ENCODE measurements at regions not wholly inside any gene's neighbourhood (a gene's known extent, or its start where the extent isn't known, plus 50 kb on each side); places are given as distances from the start of the nearest gene placed in this dataset.

DNA sequence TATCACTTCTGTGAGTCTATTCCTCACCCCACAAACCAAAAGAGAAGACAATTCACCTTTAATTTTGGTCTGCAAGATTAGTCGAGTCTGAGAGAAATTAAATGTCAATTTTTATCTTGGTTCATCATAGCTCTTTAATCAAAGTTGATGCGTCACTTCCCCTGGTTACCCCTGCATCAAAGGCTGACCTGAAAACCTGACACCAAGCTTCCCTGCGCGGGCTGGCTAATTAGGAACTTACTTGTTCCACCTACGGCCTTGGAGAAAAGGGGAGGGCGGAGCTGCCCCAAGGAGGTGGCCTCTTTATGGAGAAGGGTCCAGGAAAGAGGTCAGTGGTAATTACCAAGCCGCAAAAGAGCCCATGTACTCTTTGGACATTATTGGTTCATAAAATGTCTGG, 218.4 kb downstream of the ARRDC4 start:
- CTCF ChIA-PET: no interaction called here

DNA sequence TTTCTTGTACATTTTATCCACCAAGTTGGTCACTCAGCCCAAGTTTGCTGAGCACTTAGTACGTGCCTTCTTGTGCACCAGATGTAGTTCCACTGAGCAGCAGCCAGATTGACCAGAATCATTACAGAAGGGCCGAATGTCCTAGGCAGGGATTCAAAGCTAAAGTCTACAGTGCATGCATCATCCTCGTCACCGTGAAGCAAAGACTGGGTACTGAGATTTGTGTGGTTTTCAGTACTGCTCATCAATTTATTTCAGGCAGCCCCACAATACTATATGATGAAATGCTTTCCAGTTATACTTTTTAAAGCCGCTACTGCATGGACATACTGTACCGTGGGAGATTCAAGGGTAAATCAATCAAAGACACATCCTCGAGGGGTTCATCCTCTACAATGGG, 227.0 kb downstream of the ARRDC4 start:
- ChIA-PET POLR2A (no interaction called here), CTCF (no interaction called here)

More for the DNA sequence above, 218.4 kb downstream of the ARRDC4 start:
- POLR2A ChIA-PET: no interaction called here

DNA sequence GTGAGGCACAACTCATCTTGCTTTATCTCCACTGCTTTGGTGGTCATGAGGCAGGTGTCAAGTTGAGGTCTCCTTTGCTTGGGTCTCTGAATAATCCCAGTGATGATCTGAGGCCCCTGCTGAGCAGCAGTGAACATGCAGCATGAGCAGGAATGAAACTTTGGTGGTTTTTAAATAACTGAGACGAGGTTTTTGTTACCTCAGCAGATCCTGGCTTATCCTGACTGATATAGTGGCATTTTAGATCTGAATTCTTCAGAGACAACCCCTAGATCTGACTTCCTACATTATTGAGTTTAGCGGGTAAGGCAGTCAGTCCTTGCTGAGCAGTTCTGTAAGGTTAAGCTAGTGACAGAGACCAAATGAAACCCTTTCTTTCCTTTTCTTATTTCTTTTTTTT, 230.4 kb downstream of the ARRDC4 start:
- ChIA-PET POLR2A (no interaction called here), CTCF (no interaction called here)

DNA sequence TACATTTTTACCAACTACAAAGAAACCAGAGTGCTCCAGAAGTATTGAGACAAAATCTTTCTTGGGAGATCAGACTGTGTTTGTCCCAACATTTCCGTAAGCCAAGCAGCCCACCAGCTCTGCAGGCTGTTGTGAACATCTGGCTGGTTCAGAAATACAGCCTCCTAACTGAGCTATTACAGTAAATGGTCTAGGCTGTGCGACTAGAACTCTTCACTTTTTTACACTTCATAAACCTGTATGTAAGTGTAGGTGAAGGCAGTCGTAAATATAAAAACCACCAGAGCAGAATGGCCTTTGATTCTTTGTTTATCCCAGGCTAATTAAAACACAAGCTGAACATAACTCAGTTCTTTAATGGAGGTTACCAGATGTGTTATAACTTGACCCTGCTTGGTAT, 235.3 kb downstream of the ARRDC4 start:
- ChIA-PET POLR2A (no interaction called here), CTCF (no interaction called here)

DNA sequence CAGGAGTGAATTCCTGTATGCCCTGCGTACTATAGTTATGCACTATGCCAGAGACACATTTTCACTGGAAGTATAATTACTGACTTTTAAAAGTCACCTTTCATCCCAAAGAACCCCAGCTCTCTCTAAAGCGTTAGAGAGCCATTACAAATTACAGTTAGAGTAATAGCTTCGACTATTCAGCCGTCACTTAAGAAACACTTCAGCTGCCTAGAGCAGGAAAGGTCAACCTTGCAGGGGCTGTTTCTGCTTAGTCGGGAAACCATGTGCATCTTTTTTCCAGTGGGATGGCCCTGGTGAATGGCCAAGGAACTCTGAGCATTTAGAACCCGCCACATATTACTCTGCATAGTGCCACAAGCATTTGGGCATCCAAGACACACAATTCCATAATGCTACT, 235.9 kb downstream of the ARRDC4 start:
- ChIA-PET CTCF (no interaction called here), POLR2A (no interaction called here)

DNA sequence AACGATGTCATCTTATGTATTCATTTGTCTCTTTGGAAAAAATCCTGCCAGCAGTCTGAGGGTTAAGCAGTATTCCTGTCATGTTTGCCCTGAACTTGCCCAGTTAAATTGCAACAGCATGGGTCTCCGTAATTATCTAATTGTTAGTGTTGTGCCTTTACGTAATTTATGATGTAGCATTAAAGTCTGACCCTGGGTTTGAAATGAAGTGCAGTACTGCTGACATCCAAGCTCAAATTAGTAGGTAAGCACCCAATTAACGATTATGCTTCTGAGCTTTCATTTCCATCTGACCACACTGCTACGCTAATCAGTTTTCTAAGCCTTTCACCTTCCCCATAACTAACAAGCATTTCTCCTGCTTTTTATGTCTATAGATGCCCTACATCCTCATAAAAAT, 241.8 kb downstream of the ARRDC4 start:
- CTCF ChIA-PET: no interaction called here
- POLR2A ChIA-PET: no interaction called here

DNA sequence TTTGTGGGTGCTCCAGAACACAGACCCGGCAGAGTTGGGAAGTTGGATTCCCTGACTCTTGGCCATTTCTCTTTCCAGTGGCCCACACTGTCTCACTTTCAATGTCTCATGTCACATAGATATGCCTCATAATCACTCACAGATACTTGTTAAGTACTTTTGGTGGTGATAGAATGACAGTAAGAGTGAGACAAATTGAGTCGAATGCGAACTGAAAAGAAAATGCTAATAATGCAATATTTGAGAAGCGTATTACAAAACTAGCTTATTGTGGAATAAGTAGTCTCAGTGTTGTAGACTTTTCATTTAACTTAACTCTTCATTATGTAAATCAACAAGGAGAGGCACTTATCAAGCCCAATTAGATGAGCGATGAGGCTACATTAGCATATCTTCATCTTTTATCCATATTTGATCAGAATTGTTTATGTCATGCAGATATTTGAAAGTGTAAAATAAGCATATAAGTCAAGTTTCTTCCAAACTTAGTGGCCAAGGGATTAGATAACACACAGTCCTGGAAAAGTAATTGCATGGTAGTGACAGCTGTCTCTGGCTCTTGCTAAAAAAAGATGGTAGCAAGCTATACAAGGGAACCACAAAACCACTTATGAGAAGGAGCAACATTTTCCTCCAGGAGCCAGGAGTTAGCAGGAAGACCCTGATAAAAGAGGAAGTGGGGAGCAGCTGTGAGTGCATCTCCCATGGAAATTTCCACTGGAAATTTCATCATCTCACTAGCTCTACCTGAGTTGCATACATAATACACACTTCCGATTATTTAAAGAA, 243.6 kb downstream of the ARRDC4 start:
- ChIA-PET CTCF (no interaction called here), POLR2A (no interaction called here)

DNA sequence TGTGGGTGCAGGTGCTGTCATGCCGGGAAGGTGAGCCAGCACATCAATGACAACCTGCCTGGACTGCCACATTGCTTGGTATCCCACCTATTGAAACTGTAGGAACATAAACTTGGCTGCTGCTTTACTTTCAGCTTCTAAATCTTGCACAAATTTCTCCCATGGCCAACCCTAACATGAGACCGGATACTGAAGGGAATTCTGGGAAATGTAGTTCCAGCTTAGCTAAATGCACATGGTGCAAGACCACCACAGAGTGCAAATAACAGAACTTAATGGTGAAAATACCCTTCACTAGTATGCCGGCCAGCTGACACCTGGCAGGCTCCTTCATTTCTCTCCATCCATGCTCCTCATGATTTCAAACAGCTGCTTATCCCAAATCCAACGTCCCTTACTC, 247.4 kb downstream of the ARRDC4 start:
- ChIA-PET CTCF (no interaction called here), POLR2A (no interaction called here)

DNA sequence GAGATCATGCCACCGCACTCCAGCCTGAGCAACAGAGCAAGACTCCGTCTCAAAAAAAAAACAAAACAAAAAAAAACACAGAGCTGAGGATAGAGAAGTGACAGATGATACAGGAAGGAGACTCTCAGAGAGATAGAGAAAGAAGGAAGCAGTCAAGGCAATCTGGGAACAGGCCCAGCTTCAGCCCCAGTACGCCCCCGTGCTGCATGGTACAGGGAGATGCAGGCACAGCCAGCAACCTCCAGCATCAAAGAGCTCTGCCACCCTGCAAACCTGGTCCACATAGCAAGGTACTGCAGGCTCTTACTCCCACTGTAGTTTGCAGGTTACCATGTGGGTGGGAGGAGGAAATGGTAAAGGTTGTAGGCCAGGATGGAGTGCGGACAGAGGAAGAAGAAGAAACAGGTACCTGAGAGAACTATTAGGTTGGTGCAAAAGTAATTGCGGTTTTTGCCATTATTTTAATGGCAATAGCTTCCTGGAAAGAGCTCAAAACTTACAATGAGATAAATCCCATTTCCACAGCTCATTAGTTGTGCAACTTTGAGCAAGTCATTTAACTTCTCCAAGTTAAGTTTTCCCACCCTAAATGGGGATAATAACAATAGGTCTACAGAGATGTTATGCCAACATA, 253.0 kb downstream of the ARRDC4 start:
- CTCF ChIA-PET: no interaction called here

DNA sequence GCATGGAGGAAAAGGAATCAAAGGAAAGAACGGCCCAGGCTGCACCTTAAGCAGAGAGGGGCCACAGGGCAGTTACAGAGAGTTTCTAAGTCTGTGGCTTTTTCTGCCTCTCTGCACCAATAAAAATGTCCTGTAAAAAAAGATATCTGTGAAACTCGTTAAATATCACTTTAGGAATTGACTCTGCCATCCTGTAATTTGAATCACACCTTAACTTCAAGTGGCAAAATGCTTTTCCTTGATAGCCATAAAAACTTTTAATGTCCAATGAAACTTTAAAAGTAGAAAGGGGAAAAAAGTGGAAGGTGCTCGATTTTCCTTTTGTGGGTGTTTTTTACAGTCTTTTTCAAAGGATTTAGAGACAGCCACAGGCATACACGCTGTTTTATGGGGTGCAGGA, 255.7 kb downstream of the ARRDC4 start:
- ChIA-PET CTCF (no interaction called here), POLR2A (no interaction called here)

More for the DNA sequence above, 253.0 kb downstream of the ARRDC4 start:
- POLR2A ChIA-PET: no interaction called here

DNA sequence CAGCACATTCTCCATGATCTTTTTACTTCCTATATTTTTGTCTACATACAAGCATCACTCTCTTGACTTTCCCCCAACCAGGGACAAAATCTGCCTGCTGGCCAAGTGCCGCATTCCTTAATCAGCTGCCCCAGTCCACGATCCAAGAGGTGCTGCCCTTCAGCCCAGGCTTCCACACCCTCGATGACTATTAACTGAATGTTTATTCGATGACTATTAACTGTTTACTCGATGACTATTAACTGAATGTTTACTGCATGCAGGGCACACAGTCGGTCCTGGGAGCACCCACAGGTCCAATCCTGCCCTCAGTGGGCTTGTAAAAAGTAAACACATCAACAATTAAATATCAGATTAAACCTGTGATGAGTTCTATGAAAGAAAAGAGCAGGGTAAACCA, 256.9 kb downstream of the ARRDC4 start:
- ChIA-PET POLR2A (no interaction called here), CTCF (no interaction called here)

DNA sequence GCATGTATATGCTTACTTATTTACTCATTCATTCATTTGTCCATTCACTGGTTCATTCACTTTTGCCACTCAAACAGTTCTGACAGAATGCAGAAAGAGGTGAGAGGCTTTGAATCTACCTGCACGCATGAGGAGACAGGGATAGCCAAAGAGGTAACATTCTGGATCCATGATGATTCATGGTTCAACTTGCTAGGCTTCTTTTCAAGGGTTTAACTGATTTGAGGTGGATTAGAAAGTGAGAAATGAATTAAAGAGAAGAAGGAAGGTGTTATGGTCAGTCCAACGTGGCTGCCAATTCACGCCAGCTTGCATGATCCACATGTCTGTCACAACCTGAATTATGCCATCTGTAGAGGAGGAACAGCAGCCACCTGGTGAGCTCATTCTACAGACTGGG, 260.6 kb downstream of the ARRDC4 start:
- CTCF ChIA-PET: no interaction called here
- POLR2A ChIA-PET: no interaction called here

DNA sequence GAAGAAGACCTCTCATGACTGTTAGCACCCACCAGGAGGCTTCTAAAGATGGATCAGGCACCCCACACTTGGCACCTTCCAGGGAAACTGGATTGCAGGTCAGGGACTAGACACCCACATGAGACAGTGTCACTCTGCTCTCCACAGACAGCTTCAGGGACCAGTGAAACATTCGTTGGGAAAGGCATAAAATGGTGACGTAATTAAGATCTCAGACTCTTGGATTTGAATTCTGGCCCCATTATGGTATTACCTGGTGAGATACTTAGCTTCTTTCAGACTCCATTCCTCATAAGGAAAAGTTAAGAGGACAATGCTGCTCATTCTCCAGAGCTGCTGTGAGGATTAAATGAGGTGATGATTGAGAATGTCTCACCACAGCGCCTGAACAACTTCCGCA, 261.1 kb downstream of the ARRDC4 start:
- POLR2A ChIA-PET: no interaction called here
- CTCF ChIA-PET: no interaction called here

DNA sequence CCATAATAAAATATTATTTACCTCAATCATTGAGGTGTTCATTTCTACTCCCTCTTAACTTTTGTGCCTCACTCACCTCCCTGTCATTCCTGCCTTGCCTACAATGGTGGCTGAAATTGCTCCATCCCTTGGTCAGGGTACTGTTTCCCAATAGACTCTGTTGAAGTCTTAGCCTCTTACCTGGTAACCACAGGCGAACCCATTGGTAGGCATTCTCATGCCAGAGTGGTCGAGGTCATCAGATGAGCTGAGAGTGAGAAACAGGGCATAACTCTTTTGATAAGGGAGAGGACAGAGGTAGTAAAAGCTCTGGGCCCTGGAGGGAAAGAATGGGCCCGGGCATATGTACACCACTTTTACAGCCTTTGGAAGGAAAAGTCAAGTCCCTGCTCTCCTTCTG, 265.6 kb downstream of the ARRDC4 start:
- POLR2A ChIA-PET: no interaction called here
- CTCF ChIA-PET: no interaction called here

DNA sequence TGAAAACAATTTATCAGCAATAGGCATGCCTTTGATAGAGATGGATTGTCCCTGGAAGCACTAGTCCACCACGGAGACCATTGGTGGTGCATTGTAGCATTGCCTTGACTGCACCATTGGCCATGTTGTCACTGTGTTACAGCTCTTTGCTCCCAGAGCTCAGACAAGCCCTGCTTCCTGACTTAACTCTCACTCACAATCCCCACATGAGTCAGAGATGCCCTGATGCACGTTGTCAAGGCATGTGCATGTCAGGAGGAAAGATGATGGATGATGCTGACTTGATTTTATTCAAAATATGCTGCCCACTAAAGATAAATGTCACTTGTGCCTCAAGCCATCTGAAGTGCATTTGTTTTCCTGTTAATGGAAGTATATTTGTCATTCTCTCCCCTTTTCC, 266.1 kb downstream of the ARRDC4 start:
- ChIA-PET CTCF (no interaction called here), POLR2A (no interaction called here)

DNA sequence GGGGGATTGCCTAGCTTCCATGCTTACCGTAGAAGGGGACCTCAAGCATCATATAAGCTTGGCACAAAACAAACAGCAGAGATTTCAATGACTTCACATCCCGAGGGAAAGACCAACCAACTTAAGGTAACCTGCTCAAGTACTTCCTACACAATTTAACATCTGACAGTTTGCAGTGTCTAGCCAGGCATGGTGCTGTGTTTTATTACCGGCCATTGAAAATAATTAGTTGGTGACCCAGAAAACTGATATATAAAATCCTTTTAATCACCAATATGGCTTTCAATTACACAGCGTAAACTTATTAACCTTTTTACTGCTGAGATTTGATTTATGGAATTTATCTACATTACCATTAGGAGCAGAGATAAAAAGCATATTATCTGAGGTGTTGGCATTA, 268.3 kb downstream of the ARRDC4 start:
- ChIA-PET POLR2A (no interaction called here), CTCF (interaction anchor here (0.6 kb wide), 1 partner anchor 12 kb away, joined by 3 read pairs; no protein-coding TSS in a partner anchor)

DNA sequence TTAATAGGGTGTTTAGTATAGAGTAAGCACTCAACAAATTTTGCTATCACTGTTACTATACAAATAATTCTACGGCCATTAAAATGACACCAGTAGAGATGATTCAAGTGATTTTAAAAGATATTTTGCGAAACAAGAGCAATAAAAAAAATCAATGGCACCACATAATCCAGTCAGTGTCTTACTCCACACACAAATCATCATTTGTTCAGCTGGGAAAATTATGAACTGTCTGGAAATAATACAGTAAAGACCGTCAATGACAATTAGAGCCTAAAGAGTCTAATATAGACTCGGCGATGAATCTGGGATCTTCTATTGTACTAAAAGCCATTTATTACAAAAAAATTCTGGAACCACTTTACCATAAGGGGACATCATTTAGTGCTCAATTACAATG, 270.5 kb downstream of the ARRDC4 start:
- ChIA-PET CTCF (no interaction called here), POLR2A (no interaction called here)

DNA sequence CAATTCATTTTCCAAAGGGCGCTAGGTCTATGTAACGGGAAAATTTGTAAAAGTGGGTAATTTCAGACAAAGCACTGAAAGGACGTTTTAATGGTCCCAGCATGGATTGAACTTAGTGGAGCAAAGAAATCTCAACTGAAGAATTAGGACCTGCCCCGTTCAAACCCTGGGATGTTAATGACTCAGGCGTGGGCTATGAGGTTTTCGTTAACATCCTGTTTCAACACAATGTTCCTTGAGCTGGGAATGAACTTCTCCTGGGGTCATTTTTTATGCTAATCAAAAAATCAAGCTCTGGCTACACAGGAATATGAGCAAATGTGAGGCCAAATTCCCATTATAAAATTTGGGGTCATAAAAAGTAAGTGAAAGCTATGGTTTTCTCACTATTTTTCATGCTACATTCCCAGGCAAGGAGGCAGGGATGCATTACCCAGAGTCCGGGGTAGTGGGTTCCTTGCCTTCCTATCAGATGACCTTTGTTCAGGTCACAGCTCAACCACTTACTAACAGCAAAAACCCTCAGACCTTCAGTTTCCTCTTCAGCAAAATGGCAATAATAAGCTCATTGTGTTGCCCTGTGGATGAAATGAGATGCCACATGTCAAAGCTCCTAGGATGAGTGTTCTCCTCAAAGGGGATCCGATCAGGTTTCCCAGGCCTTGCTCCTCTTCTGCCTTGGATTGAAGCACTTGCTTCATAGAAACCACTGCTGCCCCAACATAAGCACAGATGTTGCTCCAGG, 271.4 kb downstream of the ARRDC4 start:
- POLR2A ChIA-PET: no interaction called here
- CTCF ChIA-PET: no interaction called here

DNA sequence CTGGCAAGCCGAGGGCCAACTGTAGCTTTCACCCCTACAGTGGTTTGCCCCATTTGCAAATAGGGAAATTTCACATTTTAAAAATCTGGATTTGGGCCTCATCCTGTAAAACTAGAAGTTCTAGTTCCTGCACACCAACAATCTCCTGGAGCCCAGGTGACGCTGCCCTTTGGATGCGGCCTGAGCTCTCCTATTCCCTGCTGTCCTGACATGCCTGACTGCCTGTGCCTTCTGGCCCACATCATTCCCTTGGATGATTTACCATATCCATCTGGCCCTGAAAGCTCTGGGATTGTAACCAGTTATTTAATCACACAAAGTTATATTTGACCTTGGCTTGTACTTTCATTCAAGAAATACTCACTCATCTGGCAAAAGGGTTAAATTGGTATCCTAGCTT, 272.3 kb downstream of the ARRDC4 start:
- ChIA-PET POLR2A (no interaction called here), CTCF (no interaction called here)

DNA sequence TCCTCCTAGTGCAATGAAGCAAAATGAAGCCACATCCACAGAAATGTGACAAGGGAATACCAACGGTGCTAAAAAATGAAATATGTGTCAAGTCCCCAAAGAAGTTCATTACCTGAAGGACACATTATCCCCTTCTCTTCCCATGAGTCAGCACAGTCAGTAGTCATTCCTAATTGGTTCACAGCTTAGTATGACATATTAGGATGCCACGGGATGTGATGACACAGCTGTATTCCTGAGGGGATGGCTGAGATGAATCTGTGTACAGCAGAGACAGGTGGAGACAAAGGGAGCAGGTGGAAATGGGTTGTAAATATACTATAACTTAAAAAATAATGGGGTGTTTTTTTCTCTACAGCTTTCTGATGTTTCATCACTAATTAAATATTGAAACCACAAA, 273.4 kb downstream of the ARRDC4 start:
- ChIA-PET CTCF (no interaction called here), POLR2A (no interaction called here)

DNA sequence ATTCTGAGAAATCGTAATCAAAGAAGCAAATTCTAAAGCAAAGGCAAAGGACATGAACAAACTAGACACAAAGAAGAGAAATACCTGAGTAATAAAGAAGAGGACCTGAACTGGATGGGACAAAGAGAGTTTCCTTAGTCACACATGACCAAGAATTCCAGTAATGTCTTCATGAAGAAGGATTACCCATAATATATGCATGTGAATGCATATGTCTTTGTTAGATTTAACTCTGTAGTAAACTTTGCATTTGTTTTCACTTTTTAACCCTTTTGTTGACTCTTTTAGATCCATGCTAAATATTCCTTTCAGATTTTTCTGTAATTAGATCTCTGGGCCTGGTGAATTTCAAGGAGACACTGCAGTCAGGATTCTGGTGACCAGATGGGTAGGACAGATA, 279.8 kb downstream of the ARRDC4 start:
- CTCF ChIA-PET: no interaction called here
- POLR2A ChIA-PET: no interaction called here

Measured in activated CD8-positive, alpha-beta memory T cell treated with anti-CD3 and anti-CD28 coated beads for 36 hours (primary cell).